GM23338 (cell line): ENCODE measurements at regions not wholly inside any gene's neighbourhood (a gene's known extent, or its start where the extent isn't known, plus 50 kb on each side); places are given as distances from the start of the nearest gene placed in this dataset.

ENCODE experiments used
- CREB1 ChIP-seq: fragments of 250-450 bp; sonication (Bioruptor Pico); IDR thresholded peaks from 2 replicates; pipeline ENCODE4 v1.5.0; 2020; ENCODE audit warnings: low read depth, mild to moderate bottlenecking, moderate library complexity
- EZH2 ChIP-seq: fragments of 200-600 bp; sonication (generic); IDR thresholded peaks from one replicate; pipeline ENCODE4 v1.8.0; 2017; ENCODE audit warnings: antibody characterized with exemption, mild to moderate bottlenecking, low read depth; ENCODE audit not compliant: unreplicated experiment
- EZH2phosphoT487 ChIP-seq: fragments of 200-600 bp; sonication (generic); IDR thresholded peaks from one replicate; pipeline ENCODE4 v1.8.1; 2018; ENCODE audit warnings: antibody characterized with exemption; ENCODE audit not compliant: unreplicated experiment
- JUNB ChIP-seq: IDR thresholded peaks from one replicate; pipeline ENCODE4 v1.6.1; 2016; ENCODE audit warnings: antibody characterized with exemption; ENCODE audit not compliant: unreplicated experiment
- POLR2AphosphoS5 ChIP-seq: IDR thresholded peaks from 2 replicates; pipeline ENCODE4 v1.6.1; 2016; ENCODE audit warnings: antibody characterized with exemption, low read depth
- STAT1 ChIP-seq: IDR thresholded peaks from one replicate; pipeline ENCODE4 v1.6.1; 2016; ENCODE audit warnings: antibody characterized with exemption; ENCODE audit not compliant: unreplicated experiment
- TF ChIP-seq, protein P1 (sequence below), 2 experiments: fragments of 200-600 bp in 1 of 2; sonication (generic) in 1 of 2; conservative IDR thresholded peaks; 2 replicates each; pipeline versions ENCODE4 v1.5.1 to v1.6.1; 2016 to 2017; ENCODE audit warnings: antibody characterized with exemption in 2 of 2, low read depth in 2 of 2, mild to moderate bottlenecking in 2 of 2, moderate library complexity in 1 of 2
- TF ChIP-seq, protein P2 (sequence below): IDR thresholded peaks from one replicate; pipeline ENCODE4 v1.6.1; 2018; ENCODE audit warnings: antibody characterized with exemption; ENCODE audit not compliant: unreplicated experiment

DNA sequence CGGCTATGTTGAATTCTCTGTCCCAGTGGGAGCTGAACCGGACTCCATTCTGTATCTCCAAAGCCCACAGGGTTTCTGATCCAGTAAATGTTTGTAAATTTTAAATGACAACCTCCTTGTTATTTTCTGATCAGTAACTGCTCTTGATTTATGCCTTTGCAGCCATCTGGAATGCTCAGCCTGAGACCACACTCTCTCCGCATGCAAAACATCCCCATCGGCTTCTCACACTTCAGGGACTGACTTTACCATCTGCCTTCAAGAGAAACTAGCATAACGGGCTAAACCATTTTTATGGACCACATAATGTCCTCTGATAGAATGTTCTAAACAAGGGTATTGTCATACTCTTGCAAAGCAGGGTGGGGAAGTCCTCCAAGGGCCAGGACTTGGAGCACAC is 94.5 kb upstream of the FOXQ1 start:
- TF ChIP-seq EZH2phosphoT487 (no peak), EZH2 (no peak), POLR2AphosphoS5 (no peak), CREB1 (no peak), JUNB (no peak), STAT1 (no peak)
- TF ChIP-seq, protein P1, sequence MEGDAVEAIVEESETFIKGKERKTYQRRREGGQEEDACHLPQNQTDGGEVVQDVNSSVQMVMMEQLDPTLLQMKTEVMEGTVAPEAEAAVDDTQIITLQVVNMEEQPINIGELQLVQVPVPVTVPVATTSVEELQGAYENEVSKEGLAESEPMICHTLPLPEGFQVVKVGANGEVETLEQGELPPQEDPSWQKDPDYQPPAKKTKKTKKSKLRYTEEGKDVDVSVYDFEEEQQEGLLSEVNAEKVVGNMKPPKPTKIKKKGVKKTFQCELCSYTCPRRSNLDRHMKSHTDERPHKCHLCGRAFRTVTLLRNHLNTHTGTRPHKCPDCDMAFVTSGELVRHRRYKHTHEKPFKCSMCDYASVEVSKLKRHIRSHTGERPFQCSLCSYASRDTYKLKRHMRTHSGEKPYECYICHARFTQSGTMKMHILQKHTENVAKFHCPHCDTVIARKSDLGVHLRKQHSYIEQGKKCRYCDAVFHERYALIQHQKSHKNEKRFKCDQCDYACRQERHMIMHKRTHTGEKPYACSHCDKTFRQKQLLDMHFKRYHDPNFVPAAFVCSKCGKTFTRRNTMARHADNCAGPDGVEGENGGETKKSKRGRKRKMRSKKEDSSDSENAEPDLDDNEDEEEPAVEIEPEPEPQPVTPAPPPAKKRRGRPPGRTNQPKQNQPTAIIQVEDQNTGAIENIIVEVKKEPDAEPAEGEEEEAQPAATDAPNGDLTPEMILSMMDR (conservative IDR thresholded peaks at IDR 0.05; ENCODE audit: low read depth in 2 of 2): no peak
- TF ChIP-seq, protein P2, sequence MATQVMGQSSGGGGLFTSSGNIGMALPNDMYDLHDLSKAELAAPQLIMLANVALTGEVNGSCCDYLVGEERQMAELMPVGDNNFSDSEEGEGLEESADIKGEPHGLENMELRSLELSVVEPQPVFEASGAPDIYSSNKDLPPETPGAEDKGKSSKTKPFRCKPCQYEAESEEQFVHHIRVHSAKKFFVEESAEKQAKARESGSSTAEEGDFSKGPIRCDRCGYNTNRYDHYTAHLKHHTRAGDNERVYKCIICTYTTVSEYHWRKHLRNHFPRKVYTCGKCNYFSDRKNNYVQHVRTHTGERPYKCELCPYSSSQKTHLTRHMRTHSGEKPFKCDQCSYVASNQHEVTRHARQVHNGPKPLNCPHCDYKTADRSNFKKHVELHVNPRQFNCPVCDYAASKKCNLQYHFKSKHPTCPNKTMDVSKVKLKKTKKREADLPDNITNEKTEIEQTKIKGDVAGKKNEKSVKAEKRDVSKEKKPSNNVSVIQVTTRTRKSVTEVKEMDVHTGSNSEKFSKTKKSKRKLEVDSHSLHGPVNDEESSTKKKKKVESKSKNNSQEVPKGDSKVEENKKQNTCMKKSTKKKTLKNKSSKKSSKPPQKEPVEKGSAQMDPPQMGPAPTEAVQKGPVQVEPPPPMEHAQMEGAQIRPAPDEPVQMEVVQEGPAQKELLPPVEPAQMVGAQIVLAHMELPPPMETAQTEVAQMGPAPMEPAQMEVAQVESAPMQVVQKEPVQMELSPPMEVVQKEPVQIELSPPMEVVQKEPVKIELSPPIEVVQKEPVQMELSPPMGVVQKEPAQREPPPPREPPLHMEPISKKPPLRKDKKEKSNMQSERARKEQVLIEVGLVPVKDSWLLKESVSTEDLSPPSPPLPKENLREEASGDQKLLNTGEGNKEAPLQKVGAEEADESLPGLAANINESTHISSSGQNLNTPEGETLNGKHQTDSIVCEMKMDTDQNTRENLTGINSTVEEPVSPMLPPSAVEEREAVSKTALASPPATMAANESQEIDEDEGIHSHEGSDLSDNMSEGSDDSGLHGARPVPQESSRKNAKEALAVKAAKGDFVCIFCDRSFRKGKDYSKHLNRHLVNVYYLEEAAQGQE: no peak
